Ascending aorta (tissue), 2 donors: ENCODE measurements at regions not wholly inside any gene's neighbourhood (a gene's known extent, or its start where the extent isn't known, plus 50 kb on each side); places are given as distances from the start of the nearest gene placed in this dataset.

ENCODE experiments used
- DNase-seq, 2 donors: peaks; one replicate each; pipeline ENCODE4 v3.0.0-alpha.2; 2019; ENCODE audit warnings: low spot score in 2 of 2
- H3K27ac ChIP-seq, 2 donors: fragments of 200-600 bp; sonication (generic); one replicate each; pipeline ENCODE4 v1.5.1; 2016 to 2017; ENCODE audit warnings: mild to moderate bottlenecking in 1 of 2
- H3K27me3 ChIP-seq: fragments of 200-600 bp; sonication (generic); one replicate; pipeline ENCODE4 v1.5.1; 2017
- H3K36me3 ChIP-seq, 2 donors: fragments of 200-600 bp; sonication (generic); one replicate each; pipeline ENCODE4 v1.5.1; 2016
- H3K4me1 ChIP-seq, 2 donors: fragments of 200-600 bp; sonication (generic); one replicate each; pipeline ENCODE4 v1.5.1; 2016 to 2017; ENCODE audit warnings: mild to moderate bottlenecking in 1 of 2
- H3K4me3 ChIP-seq, 2 donors: fragments of 200-600 bp; sonication (generic); one replicate each; pipeline ENCODE4 v1.5.1; 2016 to 2017; ENCODE audit warnings: mild to moderate bottlenecking in 1 of 2
- H3K9me3 ChIP-seq, 2 donors: fragments of 200-600 bp; sonication (generic); one replicate each; pipeline ENCODE4 v1.5.1; 2016
- intact Hi-C: fragments of 100-400 bp; cut with DNase I; formaldehyde crosslinking; loops from one replicate; pipeline ENCODE4 v1.15.1; 2023
- TF ChIP-seq, protein P1 (sequence below), 3 experiments: fragments of 200-600 bp in 2 of 3; fragments of 450-650 bp in 1 of 3; sonication (generic) in 2 of 3; IDR thresholded peaks; one replicate each; pipeline ENCODE4 v1.5.1; 2016 to 2019; ENCODE audit warnings: antibody characterized with exemption in 3 of 3, mild to moderate bottlenecking in 1 of 3, moderate library complexity in 1 of 3

DNA sequence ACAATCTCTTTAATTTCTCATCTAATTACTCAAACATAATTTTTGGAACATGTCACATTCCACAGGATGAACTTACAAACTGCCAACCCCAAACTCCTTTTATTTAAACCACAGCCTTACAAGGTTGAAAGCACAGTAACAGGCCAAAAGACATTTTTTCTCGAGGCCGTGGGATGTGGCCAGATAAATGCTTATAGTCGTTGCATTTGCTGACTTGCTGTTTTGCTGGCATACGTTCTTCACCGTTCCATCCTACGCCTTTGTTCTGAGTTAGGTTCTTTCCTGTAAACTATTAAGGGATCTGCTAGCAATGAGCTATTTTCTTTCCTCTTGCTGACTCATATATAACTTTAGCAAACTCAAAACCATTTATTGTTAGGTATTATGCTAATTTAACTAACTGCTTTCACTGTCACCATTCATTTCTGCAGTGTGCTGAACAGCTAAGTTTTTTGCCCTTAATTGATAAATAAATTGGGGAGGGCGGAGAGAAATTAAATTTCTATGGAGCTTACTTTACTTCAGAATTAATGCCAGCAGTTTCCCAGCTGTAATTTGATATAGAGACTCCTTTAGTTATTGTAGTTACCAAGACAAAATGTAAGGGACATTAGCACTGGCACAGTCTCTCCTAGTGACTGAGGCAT is 135.1 kb upstream of the PACRGL start:
- Histone ChIP-seq H3K9me3 (no peaks in the 10 kb centered on the region), H3K4me1 (no peaks in the 10 kb centered on the region), H3K36me3 (peaks cover 0 to 5% of the 10 kb centered on the region in 2 donors), H3K27me3 (no peaks in the 10 kb centered on the region), H3K4me3 (no peak overlapping the region), H3K27ac (no peak overlapping the region)
- DNase-seq, result no peak
- intact Hi-C loops, result no loop called here
- TF ChIP-seq, protein P1, sequence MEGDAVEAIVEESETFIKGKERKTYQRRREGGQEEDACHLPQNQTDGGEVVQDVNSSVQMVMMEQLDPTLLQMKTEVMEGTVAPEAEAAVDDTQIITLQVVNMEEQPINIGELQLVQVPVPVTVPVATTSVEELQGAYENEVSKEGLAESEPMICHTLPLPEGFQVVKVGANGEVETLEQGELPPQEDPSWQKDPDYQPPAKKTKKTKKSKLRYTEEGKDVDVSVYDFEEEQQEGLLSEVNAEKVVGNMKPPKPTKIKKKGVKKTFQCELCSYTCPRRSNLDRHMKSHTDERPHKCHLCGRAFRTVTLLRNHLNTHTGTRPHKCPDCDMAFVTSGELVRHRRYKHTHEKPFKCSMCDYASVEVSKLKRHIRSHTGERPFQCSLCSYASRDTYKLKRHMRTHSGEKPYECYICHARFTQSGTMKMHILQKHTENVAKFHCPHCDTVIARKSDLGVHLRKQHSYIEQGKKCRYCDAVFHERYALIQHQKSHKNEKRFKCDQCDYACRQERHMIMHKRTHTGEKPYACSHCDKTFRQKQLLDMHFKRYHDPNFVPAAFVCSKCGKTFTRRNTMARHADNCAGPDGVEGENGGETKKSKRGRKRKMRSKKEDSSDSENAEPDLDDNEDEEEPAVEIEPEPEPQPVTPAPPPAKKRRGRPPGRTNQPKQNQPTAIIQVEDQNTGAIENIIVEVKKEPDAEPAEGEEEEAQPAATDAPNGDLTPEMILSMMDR (IDR thresholded peaks at IDR 0.05), result no peak

DNA sequence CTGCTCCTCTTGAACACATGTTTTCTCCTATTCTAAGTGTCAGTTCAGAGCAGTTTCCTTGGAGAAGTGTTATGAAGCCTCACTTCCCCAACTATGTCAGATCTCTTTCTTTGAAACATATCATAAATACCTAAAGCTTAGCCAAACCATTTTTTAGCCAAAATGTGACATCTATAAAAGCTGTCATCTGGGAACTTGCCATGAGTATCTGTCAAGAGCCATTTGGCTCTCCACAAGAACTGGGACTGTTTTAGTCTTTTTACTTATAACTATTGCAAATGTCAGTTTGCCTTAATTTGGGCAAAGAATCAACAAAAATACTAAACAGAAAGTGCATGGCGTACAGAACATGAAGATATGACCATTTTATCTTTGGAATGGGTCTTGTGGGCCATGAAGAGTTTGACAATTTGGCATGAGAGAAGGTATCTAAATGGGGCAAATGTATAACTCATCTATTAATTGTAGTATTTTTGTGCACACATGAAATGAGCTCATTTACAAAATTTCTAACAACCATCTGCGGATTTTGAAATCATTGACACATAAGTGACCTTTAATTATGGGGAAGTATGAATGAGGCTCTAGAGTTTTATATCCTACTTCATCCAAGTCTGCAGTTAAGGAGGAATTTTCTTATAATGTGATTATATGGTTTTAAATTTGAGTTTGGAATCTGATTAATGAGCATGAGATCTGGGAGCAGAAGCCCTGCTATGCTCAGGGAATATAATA is 129.1 kb upstream of the PACRGL start:
- H3K36me3 ChIP-seq, result peaks cover 0 to 5% of the 10 kb centered on the region in 2 donors
- TF ChIP-seq, protein P1 (IDR thresholded peaks at IDR 0.05), result no peak
- H3K4me1 ChIP-seq, result no peaks in the 10 kb centered on the region
- no peak for DNase-seq
- H3K27me3 ChIP-seq, result no peaks in the 10 kb centered on the region
- H3K27ac ChIP-seq, result no peak overlapping the region
- no peak overlapping the region for H3K4me3 ChIP-seq
- no peaks in the 10 kb centered on the region for H3K9me3 ChIP-seq
- intact Hi-C loops, result no loop called here

DNA sequence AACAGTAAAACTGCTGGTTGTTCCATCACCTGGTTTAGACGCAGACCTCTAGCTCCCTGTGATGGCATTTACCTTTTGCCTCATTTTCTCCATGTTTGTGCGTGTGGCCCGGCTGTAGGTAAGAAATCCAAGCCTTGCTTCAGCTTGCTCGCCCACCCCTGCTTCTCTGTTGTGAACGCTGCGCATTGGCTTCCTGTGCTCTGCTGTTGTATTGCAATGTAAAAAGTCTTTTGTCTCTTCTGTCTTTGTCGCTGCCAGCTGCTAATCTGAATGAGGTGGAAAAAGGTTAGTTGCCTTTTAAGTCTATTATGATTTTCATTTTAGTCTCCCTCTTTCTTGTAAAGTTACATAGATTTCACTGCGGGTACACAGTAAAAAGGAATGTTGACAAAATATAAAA is 127.3 kb upstream of the PACRGL start:
- no peak overlapping the region for H3K27ac ChIP-seq
- H3K36me3 ChIP-seq, result no peaks in the 10 kb centered on the region
- TF ChIP-seq, protein P1 (IDR thresholded peaks at IDR 0.05), result no peak
- DNase-seq, result no peak
- no peak overlapping the region for H3K4me3 ChIP-seq
- H3K4me1 ChIP-seq, result no peaks in the 10 kb centered on the region
- intact Hi-C loops, result no loop called here
- no peaks in the 10 kb centered on the region for H3K27me3 ChIP-seq
- no peaks in the 10 kb centered on the region for H3K9me3 ChIP-seq

GRCh38 chr4:20574986-20575385 is 125.3 kb upstream of the PACRGL start:
- no peak overlapping the region for H3K27ac ChIP-seq
- H3K4me3 ChIP-seq, result no peak overlapping the region
- intact Hi-C loops, result no loop called here
- H3K27me3 ChIP-seq, result no peaks in the 10 kb centered on the region
- TF ChIP-seq, protein P1 (IDR thresholded peaks at IDR 0.05), result no peak
- no peaks in the 10 kb centered on the region for H3K36me3 ChIP-seq
- no peaks in the 10 kb centered on the region for H3K4me1 ChIP-seq
- DNase-seq, result no peak
- no peaks in the 10 kb centered on the region for H3K9me3 ChIP-seq

- H3K36me3 ChIP-seq, result no peaks in the 10 kb centered on the region
Measured at GRCh38 chr4:20575486-20575885, 124.8 kb upstream of the PACRGL start.

More at GRCh38 chr4:20575486-20575885, 124.8 kb upstream of the PACRGL start:
- Histone ChIP-seq H3K4me3 (no peak overlapping the region), H3K27me3 (no peaks in the 10 kb centered on the region), H3K9me3 (no peaks in the 10 kb centered on the region), H3K27ac (no peak overlapping the region), H3K4me1 (no peaks in the 10 kb centered on the region)
- DNase-seq, result no peak
- TF ChIP-seq, protein P1 (IDR thresholded peaks at IDR 0.05), result no peak
- intact Hi-C loops, result no loop called here
